Osteoblast (primary cell): ENCODE measurements at regions not wholly inside any gene's neighbourhood (a gene's known extent, or its start where the extent isn't known, plus 50 kb on each side); places are given as distances from the start of the nearest gene placed in this dataset.

Experiments
- DNase-seq: peaks from one replicate; pipeline ENCODE4 v3.0.0; 2011; ENCODE audit warnings: low spot score, mixed read lengths; ENCODE audit not compliant: insufficient read length; ENCODE audit errors: missing footprints
- H2AFZ ChIP-seq: 2 replicates; pipeline ENCODE4 v1.6.0; 2011; ENCODE audit warnings: mild to moderate bottlenecking, low read length
- H3K27ac ChIP-seq: 2 replicates; pipeline ENCODE4 v1.5.1; 2011; ENCODE audit warnings: mild to moderate bottlenecking, low read depth, low read length, moderate library complexity
- H3K27me3 ChIP-seq: 2 replicates; pipeline ENCODE4 v1.6.0; 2012; ENCODE audit warnings: mild to moderate bottlenecking, control low read depth, inconsistent platforms, low read length, moderate library complexity; ENCODE audit not compliant: insufficient read depth
- H3K36me3 ChIP-seq: 2 replicates; pipeline ENCODE4 v1.5.1; 2011; ENCODE audit warnings: mild to moderate bottlenecking, low read length, control low read depth, moderate library complexity; ENCODE audit not compliant: insufficient read depth
- H3K4me1 ChIP-seq: 2 replicates; pipeline ENCODE4 v1.5.1; 2011; ENCODE audit warnings: mild to moderate bottlenecking, low read length, control low read depth, moderate library complexity; ENCODE audit not compliant: insufficient read depth
- H3K4me2 ChIP-seq: 2 replicates; pipeline ENCODE4 v1.6.0; 2011; ENCODE audit warnings: mild to moderate bottlenecking, low read length; ENCODE audit not compliant: insufficient read depth
- H3K4me3 ChIP-seq: fragments of 200-600 bp; sonication (generic); 3 replicates; pipeline ENCODE4 v1.5.1; 2012; ENCODE audit warnings: mild to moderate bottlenecking, low read length, inconsistent platforms; ENCODE audit not compliant: insufficient read depth
- H3K79me2 ChIP-seq: 2 replicates; pipeline ENCODE4 v1.6.0; 2012; ENCODE audit warnings: mild to moderate bottlenecking, low read length, control low read depth, inconsistent platforms; ENCODE audit not compliant: insufficient read depth
- H3K9me3 ChIP-seq: 2 replicates; pipeline ENCODE4 v1.5.1; 2011; ENCODE audit warnings: low read depth, low read length, control low read depth
- H4K20me1 ChIP-seq: 2 replicates; pipeline ENCODE4 v1.6.0; 2012; ENCODE audit warnings: mild to moderate bottlenecking, low read length, control low read depth; ENCODE audit not compliant: insufficient read depth
- CTCF ChIP-seq: IDR thresholded peaks from 2 replicates; pipeline ENCODE4 v1.5.1; 2011; ENCODE audit warnings: mild to moderate bottlenecking, low read depth, low read length, moderate library complexity; ENCODE audit errors: extremely low read depth

- Histone ChIP-seq H3K4me3 (no peak overlapping the region), H4K20me1 (no peaks in the 10 kb centered on the region), H3K9me3 (no peaks in the 10 kb centered on the region), H3K4me2 (no peak overlapping the region), H2AFZ (no peak overlapping the region), H3K27me3 (peaks cover 7% of the 10 kb centered on the region), H3K27ac (no peak overlapping the region), H3K4me1 (peaks cover 5% of the 10 kb centered on the region), H3K36me3 (no peaks in the 10 kb centered on the region), H3K79me2 (no peaks in the 10 kb centered on the region)
- no peak for DNase-seq
- no peak for TF ChIP-seq CTCF
Measured at GRCh38 chr15:29990954-29991353, 91.8 kb upstream of the GOLGA8J start.

GRCh38 chr15:29990035-29990434, 92.7 kb upstream of the GOLGA8J start:
- no peak for TF ChIP-seq CTCF
- H3K4me3 ChIP-seq, result no peak overlapping the region
- H2AFZ ChIP-seq, result no peak overlapping the region
- no peaks in the 10 kb centered on the region for H3K79me2 ChIP-seq
- H3K4me1 ChIP-seq, result peaks cover 5% of the 10 kb centered on the region
- H3K36me3 ChIP-seq, result no peaks in the 10 kb centered on the region
- DNase-seq, result no peak
- no peak overlapping the region for H3K27ac ChIP-seq
- no peaks in the 10 kb centered on the region for H3K9me3 ChIP-seq
- H3K27me3 ChIP-seq, result peaks cover 13% of the 10 kb centered on the region
- no peaks in the 10 kb centered on the region for H4K20me1 ChIP-seq
- H3K4me2 ChIP-seq, result no peak overlapping the region

- Histone ChIP-seq H3K4me2 (no peak overlapping the region), H3K9me3 (no peaks in the 10 kb centered on the region), H3K36me3 (no peaks in the 10 kb centered on the region), H3K27me3 (peaks cover 8% of the 10 kb centered on the region), H3K4me3 (no peak overlapping the region), H3K27ac (no peak overlapping the region), H3K4me1 (peaks cover 5% of the 10 kb centered on the region), H2AFZ (no peak overlapping the region), H3K79me2 (no peaks in the 10 kb centered on the region), H4K20me1 (no peaks in the 10 kb centered on the region)
- no peak for TF ChIP-seq CTCF
- DNase-seq, result peak; percentile 22
Measured at GRCh38 chr15:29988701-29989100, 94.1 kb upstream of the GOLGA8J start.

GRCh38 chr15:29986946-29987345, 95.8 kb upstream of the GOLGA8J start:
- Histone ChIP-seq H3K4me1 (peaks cover 5% of the 10 kb centered on the region), H3K4me3 (no peak overlapping the region), H3K4me2 (no peak overlapping the region), H2AFZ (no peak overlapping the region), H3K9me3 (no peaks in the 10 kb centered on the region), H3K27ac (no peak overlapping the region), H3K36me3 (no peaks in the 10 kb centered on the region), H4K20me1 (no peaks in the 10 kb centered on the region), H3K27me3 (peaks cover 8% of the 10 kb centered on the region), H3K79me2 (no peaks in the 10 kb centered on the region)
- no peak for TF ChIP-seq CTCF
- DNase-seq, result no peak
